ENCODE measurements at regions not wholly inside any gene's neighbourhood (a gene's known extent, or its start where the extent isn't known, plus 50 kb on each side); places are given as distances from the start of the nearest gene placed in this dataset.

DNA sequence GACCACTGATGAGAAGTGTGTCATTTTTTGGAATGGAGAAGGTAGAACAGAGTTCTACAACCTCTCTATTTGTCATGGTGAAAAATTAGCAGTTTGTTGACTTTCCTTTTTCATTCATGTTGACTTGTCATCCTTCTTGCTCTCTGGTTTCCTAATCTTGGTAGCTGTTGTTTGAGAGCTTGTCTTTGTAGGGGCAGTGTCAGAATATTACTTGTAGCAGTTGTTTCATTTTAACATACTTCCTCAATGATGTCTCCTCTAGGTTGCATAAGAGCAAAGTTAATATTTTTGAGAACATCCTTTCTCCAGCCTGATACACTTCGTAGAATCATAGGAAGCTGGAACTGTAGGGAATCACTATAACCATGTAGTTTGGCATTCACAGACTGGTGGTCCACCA lies 368.2 kb upstream of the FANCL start:
- Histone ChIP-seq H2AFZ (ENCODE audit: low read depth, low read length, severe bottlenecking) (no peak overlapping the region), H3K9me3 (ENCODE audit: insufficient read depth, low read length) (no peaks in the 10 kb centered on the region), H3F3A (ENCODE audit: insufficient read depth) (no peaks in the 10 kb centered on the region), H4K20me1 (ENCODE audit: low read depth, low read length) (no peaks in the 10 kb centered on the region), H3K9ac (ENCODE audit: low read length) (no peak overlapping the region), H3K9me2 (replicated peaks; ENCODE audit: insufficient read depth, low read length) (no peaks in the 10 kb centered on the region), H3K4me2 (ENCODE audit: low read depth, low read length, poor library complexity, severe bottlenecking) (no peak overlapping the region), H3K27ac (ENCODE audit: low read depth, low read length) (no peak overlapping the region), H3K4me3 (ENCODE audit: insufficient read depth, low read length, poor library complexity, severe bottlenecking) (no peak overlapping the region), H3K36me3 (ENCODE audit: low read length) (no peaks in the 10 kb centered on the region), H3K27me3 (ENCODE audit: low read length) (no peaks in the 10 kb centered on the region), H3K79me2 (ENCODE audit: insufficient read depth, low read length) (no peaks in the 10 kb centered on the region)
- TF ChIP-seq, protein P1, sequence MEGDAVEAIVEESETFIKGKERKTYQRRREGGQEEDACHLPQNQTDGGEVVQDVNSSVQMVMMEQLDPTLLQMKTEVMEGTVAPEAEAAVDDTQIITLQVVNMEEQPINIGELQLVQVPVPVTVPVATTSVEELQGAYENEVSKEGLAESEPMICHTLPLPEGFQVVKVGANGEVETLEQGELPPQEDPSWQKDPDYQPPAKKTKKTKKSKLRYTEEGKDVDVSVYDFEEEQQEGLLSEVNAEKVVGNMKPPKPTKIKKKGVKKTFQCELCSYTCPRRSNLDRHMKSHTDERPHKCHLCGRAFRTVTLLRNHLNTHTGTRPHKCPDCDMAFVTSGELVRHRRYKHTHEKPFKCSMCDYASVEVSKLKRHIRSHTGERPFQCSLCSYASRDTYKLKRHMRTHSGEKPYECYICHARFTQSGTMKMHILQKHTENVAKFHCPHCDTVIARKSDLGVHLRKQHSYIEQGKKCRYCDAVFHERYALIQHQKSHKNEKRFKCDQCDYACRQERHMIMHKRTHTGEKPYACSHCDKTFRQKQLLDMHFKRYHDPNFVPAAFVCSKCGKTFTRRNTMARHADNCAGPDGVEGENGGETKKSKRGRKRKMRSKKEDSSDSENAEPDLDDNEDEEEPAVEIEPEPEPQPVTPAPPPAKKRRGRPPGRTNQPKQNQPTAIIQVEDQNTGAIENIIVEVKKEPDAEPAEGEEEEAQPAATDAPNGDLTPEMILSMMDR (IDR thresholded peaks at IDR 0.05; ENCODE audit: insufficient read depth, low read length, poor library complexity, severe bottlenecking) = no peak
- TF ChIP-seq EZH2phosphoT487 (conservative IDR thresholded peaks at IDR 0.05; ENCODE audit: low read length) = no peak

DNA sequence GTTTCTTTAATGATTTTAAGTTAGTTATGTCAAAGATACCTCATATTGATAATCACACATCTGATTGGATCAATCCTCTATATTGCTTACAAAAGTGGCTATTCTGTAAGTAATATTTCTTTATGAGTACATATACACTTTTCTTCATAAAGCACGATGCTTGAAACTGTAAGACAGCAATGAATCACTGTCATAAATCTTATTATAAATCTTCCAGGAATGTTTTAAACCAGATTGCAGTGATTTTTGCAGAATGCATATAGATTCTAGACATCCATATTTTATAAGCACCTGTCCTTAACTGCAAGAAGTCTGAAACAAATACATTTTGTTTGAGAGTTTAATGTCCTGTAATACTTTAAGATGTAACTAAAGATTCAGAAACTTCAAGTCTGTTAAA lies 367.0 kb upstream of the FANCL start:
- no peak overlapping the region for H3K4me3 ChIP-seq (ENCODE audit: insufficient read depth, low read length, poor library complexity, severe bottlenecking)
- H3K27me3 ChIP-seq (ENCODE audit: low read length) = no peaks in the 10 kb centered on the region
- H3F3A ChIP-seq (ENCODE audit: insufficient read depth) = no peaks in the 10 kb centered on the region

DNA sequence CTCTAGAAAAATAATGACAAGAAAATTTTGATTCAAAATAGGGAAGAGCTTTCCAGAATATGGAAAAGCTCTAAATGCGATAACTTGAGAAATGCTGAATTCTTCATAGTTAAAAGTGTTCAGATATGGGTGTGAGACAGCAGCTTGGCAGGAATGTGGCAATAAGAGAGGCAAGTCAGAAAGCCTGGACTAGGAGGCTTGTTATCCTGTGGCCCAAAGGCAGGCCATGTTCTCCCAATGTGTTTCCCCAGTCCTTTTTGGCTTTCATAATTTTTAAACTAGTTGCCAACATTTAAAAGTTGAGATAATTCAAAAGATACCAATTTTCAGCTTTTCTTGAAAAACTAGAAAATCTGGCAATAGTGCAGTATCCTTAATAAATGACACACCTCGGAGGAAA lies 366.3 kb upstream of the FANCL start:
- Histone ChIP-seq H3K9ac (ENCODE audit: low read length) (no peak overlapping the region), H3K4me2 (ENCODE audit: low read depth, low read length, poor library complexity, severe bottlenecking) (no peak overlapping the region), H3F3A (ENCODE audit: insufficient read depth) (no peaks in the 10 kb centered on the region), H4K20me1 (ENCODE audit: low read depth, low read length) (no peaks in the 10 kb centered on the region), H2AFZ (ENCODE audit: low read depth, low read length, severe bottlenecking) (no peak overlapping the region), H3K79me2 (ENCODE audit: insufficient read depth, low read length) (no peaks in the 10 kb centered on the region), H3K36me3 (ENCODE audit: low read length) (no peaks in the 10 kb centered on the region), H3K4me3 (ENCODE audit: insufficient read depth, low read length, poor library complexity, severe bottlenecking) (no peak overlapping the region), H3K9me2 (replicated peaks; ENCODE audit: insufficient read depth, low read length) (no peaks in the 10 kb centered on the region), H3K27me3 (ENCODE audit: low read length) (no peaks in the 10 kb centered on the region), H3K9me3 (ENCODE audit: insufficient read depth, low read length) (no peaks in the 10 kb centered on the region), H3K27ac (ENCODE audit: low read depth, low read length) (no peak overlapping the region)
- TF ChIP-seq, protein P1 (IDR thresholded peaks at IDR 0.05; ENCODE audit: insufficient read depth, low read length, poor library complexity, severe bottlenecking) = no peak
- TF ChIP-seq EZH2phosphoT487 (conservative IDR thresholded peaks at IDR 0.05; ENCODE audit: low read length) = no peak

More for the DNA sequence above, 367.0 kb upstream of the FANCL start:
- Histone ChIP-seq H3K9me2 (replicated peaks; ENCODE audit: insufficient read depth, low read length) (no peaks in the 10 kb centered on the region), H3K4me2 (ENCODE audit: low read depth, low read length, poor library complexity, severe bottlenecking) (no peak overlapping the region), H3K27ac (ENCODE audit: low read depth, low read length) (no peak overlapping the region), H2AFZ (ENCODE audit: low read depth, low read length, severe bottlenecking) (no peak overlapping the region), H4K20me1 (ENCODE audit: low read depth, low read length) (no peaks in the 10 kb centered on the region), H3K9ac (ENCODE audit: low read length) (no peak overlapping the region), H3K9me3 (ENCODE audit: insufficient read depth, low read length) (no peaks in the 10 kb centered on the region), H3K79me2 (ENCODE audit: insufficient read depth, low read length) (no peaks in the 10 kb centered on the region), H3K36me3 (ENCODE audit: low read length) (no peaks in the 10 kb centered on the region)
- TF ChIP-seq, protein P1 (IDR thresholded peaks at IDR 0.05; ENCODE audit: insufficient read depth, low read length, poor library complexity, severe bottlenecking) = no peak
- TF ChIP-seq EZH2phosphoT487 (conservative IDR thresholded peaks at IDR 0.05; ENCODE audit: low read length) = no peak
